ENCODE measurements at regions not wholly inside any gene's neighbourhood (a gene's known extent, or its start where the extent isn't known, plus 50 kb on each side); places are given as distances from the start of the nearest gene placed in this dataset.

DNA sequence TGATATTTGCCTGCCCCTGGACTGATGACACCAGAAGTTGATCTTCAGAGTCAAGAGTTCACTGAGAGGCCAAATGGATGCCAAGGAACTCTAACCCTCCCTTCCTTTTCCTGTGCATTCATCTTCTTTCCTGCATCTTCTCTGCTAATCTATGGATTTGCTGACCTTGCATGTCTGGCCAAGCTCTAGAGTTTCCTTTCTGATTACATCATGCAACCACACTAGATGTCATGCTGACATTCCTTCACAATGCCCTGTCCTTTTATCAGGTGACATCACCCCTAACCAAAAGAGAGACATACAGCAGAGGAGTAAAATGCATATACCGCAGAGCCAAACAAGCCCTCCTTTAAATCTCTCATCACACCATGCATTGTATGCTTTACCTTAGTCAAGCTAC lies 487.6 kb downstream of the TFAP2A start:
- TF ChIP-seq, protein P1, sequence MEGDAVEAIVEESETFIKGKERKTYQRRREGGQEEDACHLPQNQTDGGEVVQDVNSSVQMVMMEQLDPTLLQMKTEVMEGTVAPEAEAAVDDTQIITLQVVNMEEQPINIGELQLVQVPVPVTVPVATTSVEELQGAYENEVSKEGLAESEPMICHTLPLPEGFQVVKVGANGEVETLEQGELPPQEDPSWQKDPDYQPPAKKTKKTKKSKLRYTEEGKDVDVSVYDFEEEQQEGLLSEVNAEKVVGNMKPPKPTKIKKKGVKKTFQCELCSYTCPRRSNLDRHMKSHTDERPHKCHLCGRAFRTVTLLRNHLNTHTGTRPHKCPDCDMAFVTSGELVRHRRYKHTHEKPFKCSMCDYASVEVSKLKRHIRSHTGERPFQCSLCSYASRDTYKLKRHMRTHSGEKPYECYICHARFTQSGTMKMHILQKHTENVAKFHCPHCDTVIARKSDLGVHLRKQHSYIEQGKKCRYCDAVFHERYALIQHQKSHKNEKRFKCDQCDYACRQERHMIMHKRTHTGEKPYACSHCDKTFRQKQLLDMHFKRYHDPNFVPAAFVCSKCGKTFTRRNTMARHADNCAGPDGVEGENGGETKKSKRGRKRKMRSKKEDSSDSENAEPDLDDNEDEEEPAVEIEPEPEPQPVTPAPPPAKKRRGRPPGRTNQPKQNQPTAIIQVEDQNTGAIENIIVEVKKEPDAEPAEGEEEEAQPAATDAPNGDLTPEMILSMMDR (IDR thresholded peaks at IDR 0.05 in 2 of 3, conservative IDR thresholded peaks at IDR 0.05 in 1 of 3; ENCODE audit: borderline replicate concordance in 1 of 3, insufficient read depth in 1 of 3, low read depth in 2 of 3, low read length in 2 of 3) = no peak
- TF ChIP-seq JUND (IDR thresholded peaks at IDR 0.05) = no peak
- no peak for TF ChIP-seq POLR2A (IDR thresholded peaks at IDR 0.05; ENCODE audit: borderline replicate concordance, extremely low read depth, insufficient read depth, insufficient read length)
- TF ChIP-seq, protein P2, sequence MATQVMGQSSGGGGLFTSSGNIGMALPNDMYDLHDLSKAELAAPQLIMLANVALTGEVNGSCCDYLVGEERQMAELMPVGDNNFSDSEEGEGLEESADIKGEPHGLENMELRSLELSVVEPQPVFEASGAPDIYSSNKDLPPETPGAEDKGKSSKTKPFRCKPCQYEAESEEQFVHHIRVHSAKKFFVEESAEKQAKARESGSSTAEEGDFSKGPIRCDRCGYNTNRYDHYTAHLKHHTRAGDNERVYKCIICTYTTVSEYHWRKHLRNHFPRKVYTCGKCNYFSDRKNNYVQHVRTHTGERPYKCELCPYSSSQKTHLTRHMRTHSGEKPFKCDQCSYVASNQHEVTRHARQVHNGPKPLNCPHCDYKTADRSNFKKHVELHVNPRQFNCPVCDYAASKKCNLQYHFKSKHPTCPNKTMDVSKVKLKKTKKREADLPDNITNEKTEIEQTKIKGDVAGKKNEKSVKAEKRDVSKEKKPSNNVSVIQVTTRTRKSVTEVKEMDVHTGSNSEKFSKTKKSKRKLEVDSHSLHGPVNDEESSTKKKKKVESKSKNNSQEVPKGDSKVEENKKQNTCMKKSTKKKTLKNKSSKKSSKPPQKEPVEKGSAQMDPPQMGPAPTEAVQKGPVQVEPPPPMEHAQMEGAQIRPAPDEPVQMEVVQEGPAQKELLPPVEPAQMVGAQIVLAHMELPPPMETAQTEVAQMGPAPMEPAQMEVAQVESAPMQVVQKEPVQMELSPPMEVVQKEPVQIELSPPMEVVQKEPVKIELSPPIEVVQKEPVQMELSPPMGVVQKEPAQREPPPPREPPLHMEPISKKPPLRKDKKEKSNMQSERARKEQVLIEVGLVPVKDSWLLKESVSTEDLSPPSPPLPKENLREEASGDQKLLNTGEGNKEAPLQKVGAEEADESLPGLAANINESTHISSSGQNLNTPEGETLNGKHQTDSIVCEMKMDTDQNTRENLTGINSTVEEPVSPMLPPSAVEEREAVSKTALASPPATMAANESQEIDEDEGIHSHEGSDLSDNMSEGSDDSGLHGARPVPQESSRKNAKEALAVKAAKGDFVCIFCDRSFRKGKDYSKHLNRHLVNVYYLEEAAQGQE (IDR thresholded peaks at IDR 0.05; ENCODE audit: low read depth) = no peak
- TF ChIP-seq, protein P3, sequence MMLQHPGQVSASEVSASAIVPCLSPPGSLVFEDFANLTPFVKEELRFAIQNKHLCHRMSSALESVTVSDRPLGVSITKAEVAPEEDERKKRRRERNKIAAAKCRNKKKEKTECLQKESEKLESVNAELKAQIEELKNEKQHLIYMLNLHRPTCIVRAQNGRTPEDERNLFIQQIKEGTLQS (IDR thresholded peaks at IDR 0.05) = no peak
- no peak for TF ChIP-seq YY1 (IDR thresholded peaks at IDR 0.05; ENCODE audit: extremely low read depth, insufficient replicate concordance, low read depth, low read length)
- TF ChIP-seq, protein P4, sequence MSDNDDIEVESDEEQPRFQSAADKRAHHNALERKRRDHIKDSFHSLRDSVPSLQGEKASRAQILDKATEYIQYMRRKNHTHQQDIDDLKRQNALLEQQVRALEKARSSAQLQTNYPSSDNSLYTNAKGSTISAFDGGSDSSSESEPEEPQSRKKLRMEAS (IDR thresholded peaks at IDR 0.05) = no peak
- TF ChIP-seq, protein P5, sequence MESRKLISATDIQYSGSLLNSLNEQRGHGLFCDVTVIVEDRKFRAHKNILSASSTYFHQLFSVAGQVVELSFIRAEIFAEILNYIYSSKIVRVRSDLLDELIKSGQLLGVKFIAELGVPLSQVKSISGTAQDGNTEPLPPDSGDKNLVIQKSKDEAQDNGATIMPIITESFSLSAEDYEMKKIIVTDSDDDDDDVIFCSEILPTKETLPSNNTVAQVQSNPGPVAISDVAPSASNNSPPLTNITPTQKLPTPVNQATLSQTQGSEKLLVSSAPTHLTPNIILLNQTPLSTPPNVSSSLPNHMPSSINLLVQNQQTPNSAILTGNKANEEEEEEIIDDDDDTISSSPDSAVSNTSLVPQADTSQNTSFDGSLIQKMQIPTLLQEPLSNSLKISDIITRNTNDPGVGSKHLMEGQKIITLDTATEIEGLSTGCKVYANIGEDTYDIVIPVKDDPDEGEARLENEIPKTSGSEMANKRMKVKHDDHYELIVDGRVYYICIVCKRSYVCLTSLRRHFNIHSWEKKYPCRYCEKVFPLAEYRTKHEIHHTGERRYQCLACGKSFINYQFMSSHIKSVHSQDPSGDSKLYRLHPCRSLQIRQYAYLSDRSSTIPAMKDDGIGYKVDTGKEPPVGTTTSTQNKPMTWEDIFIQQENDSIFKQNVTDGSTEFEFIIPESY (IDR thresholded peaks at IDR 0.05; ENCODE audit: extremely low read depth, insufficient replicate concordance, low read length) = no peak
